Femur (tissue), 1 donor: ENCODE measurements at regions not wholly inside any gene's neighbourhood (a gene's known extent, or its start where the extent isn't known, plus 50 kb on each side); places are given as distances from the start of the nearest gene placed in this dataset.

Experiments used
- DNase-seq: peaks from one replicate; pipeline ENCODE4 v3.0.0-alpha.2; 2017

DNA sequence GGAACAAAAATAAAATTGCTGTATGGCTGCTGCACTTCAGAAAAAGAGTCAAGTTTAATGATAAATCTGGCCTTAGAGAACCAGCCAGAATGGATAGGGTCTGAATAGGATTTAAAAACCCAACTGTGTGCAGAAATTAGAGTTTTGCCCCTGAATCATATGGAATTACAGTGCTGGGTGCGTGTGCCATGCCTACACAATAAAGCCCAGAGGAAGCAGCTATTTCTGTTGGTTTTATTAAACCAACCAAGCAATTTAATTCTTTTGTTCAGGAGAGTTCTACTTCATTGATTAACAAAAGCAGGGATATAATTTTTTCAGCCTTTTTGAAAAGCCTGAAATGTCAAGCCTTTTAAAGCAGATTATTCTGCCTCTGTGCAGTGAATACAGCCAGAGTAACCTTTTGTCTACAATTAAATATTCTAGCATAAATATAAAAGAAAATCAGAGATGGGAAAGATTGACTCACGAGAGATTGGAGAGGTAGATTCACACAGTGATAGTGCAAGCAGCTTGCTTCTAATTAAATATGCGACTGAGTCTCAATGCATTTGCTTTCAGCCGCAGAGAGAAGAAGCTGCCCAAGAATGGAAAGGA is 66.7 kb upstream of the DNAJC19 start:
- DNase-seq = no peak

DNA sequence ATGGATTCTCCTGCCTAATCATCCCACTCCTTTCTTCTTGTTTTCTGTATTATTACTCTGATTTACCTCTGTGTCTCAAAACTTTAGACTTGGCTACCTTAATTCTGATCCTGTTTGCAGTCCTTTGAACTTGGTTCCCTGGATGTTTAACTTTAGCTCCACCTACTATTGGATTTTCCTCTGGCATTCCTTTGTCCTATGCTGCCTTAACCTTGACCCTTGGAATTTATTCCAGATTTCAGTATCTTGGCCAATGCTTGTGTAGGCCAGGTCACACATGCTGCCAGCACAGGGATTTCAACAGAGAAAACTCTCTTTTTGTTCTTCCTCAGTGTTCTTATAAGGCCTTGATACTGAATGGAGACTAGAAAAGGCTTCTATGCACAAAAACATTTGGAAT is 65.0 kb upstream of the DNAJC19 start:
- no peak for DNase-seq

DNA sequence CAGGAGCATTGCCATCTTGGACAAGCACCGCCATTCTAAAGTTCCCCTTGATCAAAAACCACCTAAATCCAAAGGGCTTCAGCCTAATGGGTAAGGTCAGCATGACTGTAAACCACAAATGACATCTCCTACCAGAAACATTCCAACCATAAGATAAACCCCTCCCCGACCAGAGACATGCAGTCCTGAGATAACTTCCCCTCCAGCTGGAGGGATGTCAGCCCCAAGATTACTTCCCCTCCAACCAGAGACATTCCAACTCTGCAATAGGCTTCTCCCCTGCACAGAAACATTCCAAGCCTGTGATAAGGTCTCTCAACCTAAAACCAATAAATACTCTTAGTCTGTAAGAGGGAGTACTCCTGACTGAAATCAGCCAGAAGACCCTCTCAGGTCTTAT is 62.7 kb upstream of the DNAJC19 start:
- DNase-seq = no peak

GRCh38 chr3:181050738-181051137 is 61.2 kb upstream of the DNAJC19 start:
- no peak for DNase-seq

- no peak for DNase-seq
These were observed 50.5 kb upstream of the DNAJC19 start for GRCh38 chr3:181040030-181040429.
